SK-N-SH treated with all-trans-retinoic acid at 6 μM for 48 hours (cell line): ENCODE measurements at regions not wholly inside any gene's neighbourhood (a gene's known extent, or its start where the extent isn't known, plus 50 kb on each side); places are given as distances from the start of the nearest gene placed in this dataset.

Source experiments
- ATAC-seq: fragments of 200-7000 bp; cut with Tn5 transposase; 3 replicates; pipeline ENCODE4 v1.9.1; 2020; ENCODE audit warnings: mild to moderate bottlenecking, moderate library complexity
- ARNTL ChIP-seq: fragments of 450-650 bp; formaldehyde crosslinking; IDR thresholded peaks from 2 replicates; pipeline ENCODE4 v1.5.0; 2020; ENCODE audit warnings: low read depth, mild to moderate bottlenecking, moderate library complexity, borderline replicate concordance
- BACH2 ChIP-seq: fragments of 250-450 bp; sonication (Bioruptor Pico); IDR thresholded peaks from 2 replicates; pipeline ENCODE4 v1.9.0; 2021; ENCODE audit warnings: mild to moderate bottlenecking, borderline replicate concordance
- CREB5 ChIP-seq: fragments of 250-450 bp; sonication (Bioruptor Pico); IDR thresholded peaks from 2 replicates; pipeline ENCODE4 v1.5.1; 2020; ENCODE audit warnings: low read depth, mild to moderate bottlenecking, moderate library complexity
- CSDC2 ChIP-seq: fragments of 250-450 bp; sonication (Bioruptor Pico); IDR thresholded peaks from 2 replicates; pipeline ENCODE4 v1.5.0; 2020; ENCODE audit warnings: mild to moderate bottlenecking, moderate library complexity
- CSRNP3 ChIP-seq: fragments of 250-450 bp; sonication (Bioruptor Pico); IDR thresholded peaks from 2 replicates; pipeline ENCODE4 v1.5.1; 2021; ENCODE audit warnings: mild to moderate bottlenecking, moderate library complexity
- GLIS3 ChIP-seq: fragments of 250-450 bp; sonication (Bioruptor Pico); IDR thresholded peaks from 2 replicates; pipeline ENCODE4 v1.5.0; 2020; ENCODE audit warnings: mild to moderate bottlenecking, moderate library complexity
- ISL1 ChIP-seq: fragments of 250-450 bp; sonication (Bioruptor Pico); IDR thresholded peaks from 2 replicates; pipeline ENCODE4 v2.1.2; 2022; ENCODE audit warnings: mild to moderate bottlenecking, moderate library complexity
- OSR1 ChIP-seq: fragments of 250-450 bp; sonication (Bioruptor Pico); IDR thresholded peaks from 2 replicates; pipeline ENCODE4 v1.8.0; 2022; ENCODE audit warnings: moderate library complexity, mild to moderate bottlenecking, inconsistent platforms
- POU6F1 ChIP-seq: fragments of 250-450 bp; sonication (Bioruptor Pico); IDR thresholded peaks from 2 replicates; pipeline ENCODE4 v1.8.0; 2021; ENCODE audit warnings: low read depth, mild to moderate bottlenecking, moderate library complexity, borderline replicate concordance
- PPARA ChIP-seq: fragments of 250-450 bp; sonication (Bioruptor Pico); IDR thresholded peaks from 2 replicates; pipeline ENCODE4 v1.5.0; 2020; ENCODE audit warnings: mild to moderate bottlenecking, borderline replicate concordance
- RARB ChIP-seq: fragments of 250-450 bp; sonication (Bioruptor Pico); IDR thresholded peaks from 2 replicates; pipeline ENCODE4 v1.8.0; 2021; ENCODE audit warnings: mild to moderate bottlenecking, moderate library complexity
- SNAI2 ChIP-seq: fragments of 250-450 bp; sonication (Bioruptor Pico); IDR thresholded peaks from 2 replicates; pipeline ENCODE4 v1.5.0; 2020; ENCODE audit warnings: mild to moderate bottlenecking, moderate library complexity
- TCF4 ChIP-seq: fragments of 250-450 bp; sonication (Bioruptor Pico); IDR thresholded peaks from 2 replicates; pipeline ENCODE4 v1.8.0; 2021; ENCODE audit warnings: mild to moderate bottlenecking, moderate library complexity, borderline replicate concordance
- TSHZ2 ChIP-seq: fragments of 250-450 bp; sonication (Bioruptor Pico); IDR thresholded peaks from 2 replicates; pipeline ENCODE4 v1.5.0; 2020; ENCODE audit warnings: mild to moderate bottlenecking, moderate library complexity
- ZC3H10 ChIP-seq: fragments of 250-450 bp; sonication (Bioruptor Pico); IDR thresholded peaks from 2 replicates; pipeline ENCODE4 v1.5.1; 2021; ENCODE audit warnings: mild to moderate bottlenecking, moderate library complexity
- ZFP3 ChIP-seq: fragments of 250-450 bp; sonication (Bioruptor Pico); IDR thresholded peaks from 2 replicates; pipeline ENCODE4 v1.5.0; 2020; ENCODE audit warnings: mild to moderate bottlenecking, moderate library complexity
- ZFP30 ChIP-seq: fragments of 450-650 bp; formaldehyde crosslinking; IDR thresholded peaks from 2 replicates; pipeline ENCODE4 v1.5.0; 2022; ENCODE audit warnings: mild to moderate bottlenecking, moderate library complexity
- ZNF565 ChIP-seq: fragments of 450-650 bp; formaldehyde crosslinking; conservative IDR thresholded peaks from 2 replicates; pipeline ENCODE4 v1.5.0; 2020; ENCODE audit warnings: low read depth, mild to moderate bottlenecking, moderate library complexity
- ZNF70 ChIP-seq: fragments of 450-650 bp; formaldehyde crosslinking; IDR thresholded peaks from 2 replicates; pipeline ENCODE4 v1.5.0; 2020; ENCODE audit warnings: mild to moderate bottlenecking, moderate library complexity
- ZNF8 ChIP-seq: fragments of 450-650 bp; formaldehyde crosslinking; IDR thresholded peaks from 2 replicates; pipeline ENCODE4 v1.5.0; 2020; ENCODE audit warnings: mild to moderate bottlenecking, moderate library complexity

- no peak for ATAC-seq
- no peak for TF ChIP-seq ZNF565 (CRISPR knock-in tag)
- TF ChIP-seq ISL1 (CRISPR knock-in tag): no peak
- TF ChIP-seq PPARA (CRISPR knock-in tag): no peak
- TF ChIP-seq ZNF70 (CRISPR knock-in tag): no peak
- no peak for TF ChIP-seq POU6F1 (CRISPR knock-in tag)
- TF ChIP-seq SNAI2 (CRISPR knock-in tag): no peak
- no peak for TF ChIP-seq ZFP3 (CRISPR knock-in tag)
- no peak for TF ChIP-seq CREB5 (CRISPR knock-in tag)
- no peak for TF ChIP-seq BACH2 (CRISPR knock-in tag)
- TF ChIP-seq CSDC2 (CRISPR knock-in tag): no peak
- TF ChIP-seq GLIS3: no peak
Observed at GRCh38 chr7:25552998-25553397, 324.7 kb upstream of the NPVF start.

- no peak for TF ChIP-seq SNAI2 (CRISPR knock-in tag)
- TF ChIP-seq POU6F1 (CRISPR knock-in tag): no peak
- no peak for TF ChIP-seq ZFP3 (CRISPR knock-in tag)
- TF ChIP-seq ZNF8: no peak
- no peak for TF ChIP-seq GLIS3
- no peak for TF ChIP-seq CREB5 (CRISPR knock-in tag)
- TF ChIP-seq ARNTL (CRISPR knock-in tag): no peak
- TF ChIP-seq ZFP30: no peak
- TF ChIP-seq ISL1 (CRISPR knock-in tag): no peak
- no peak for TF ChIP-seq CSDC2 (CRISPR knock-in tag)
- no peak for TF ChIP-seq CSRNP3
- no peak for TF ChIP-seq BACH2 (CRISPR knock-in tag)
- no peak for TF ChIP-seq OSR1 (CRISPR knock-in tag)
- TF ChIP-seq TSHZ2 (CRISPR knock-in tag): no peak
- no peak for ATAC-seq
Observed at GRCh38 chr7:25553580-25554291, 325.4 kb upstream of the NPVF start.

GRCh38 chr7:25557379-25557917, 329.2 kb upstream of the NPVF start:
- no peak for ATAC-seq
- TF ChIP-seq ARNTL (CRISPR knock-in tag) (no peak), ZC3H10 (CRISPR knock-in tag) (no peak), TCF4 (CRISPR knock-in tag) (no peak), CSRNP3 (no peak), ZFP3 (CRISPR knock-in tag) (no peak), CSDC2 (CRISPR knock-in tag) (no peak), BACH2 (CRISPR knock-in tag) (no peak), ZNF565 (CRISPR knock-in tag) (no peak), PPARA (CRISPR knock-in tag) (no peak), GLIS3 (no peak), TSHZ2 (CRISPR knock-in tag) (no peak), ISL1 (CRISPR knock-in tag) (no peak), OSR1 (CRISPR knock-in tag) (no peak), RARB (CRISPR knock-in tag) (no peak)
